OCI-LY3 (cell line): ENCODE measurements at regions not wholly inside any gene's neighbourhood (a gene's known extent, or its start where the extent isn't known, plus 50 kb on each side); places are given as distances from the start of the nearest gene placed in this dataset.

ENCODE experiments used
- H2AFZ ChIP-seq: fragments of 200-600, 300-600 bp; shearing (Covaris generic); 2 replicates; pipeline ENCODE4 v1.6.0; 2014; ENCODE audit warnings: antibody characterized with exemption, low read depth, low read length
- H3K27ac ChIP-seq: fragments of 200-600, 300-600 bp; sonication (generic); 2 replicates; pipeline ENCODE4 v1.5.1; 2014; ENCODE audit warnings: mild to moderate bottlenecking, low read length, moderate library complexity, mixed read lengths
- H3K27me3 ChIP-seq: fragments of 200-600, 300-600 bp; sonication (generic); 2 replicates; pipeline ENCODE4 v1.6.1; 2014; ENCODE audit warnings: low read depth, low read length, mixed read lengths
- H3K36me3 ChIP-seq: fragments of 200-600, 300-600 bp; sonication (generic); replicated peaks from 2 replicates; pipeline ENCODE3; 2014; ENCODE audit warnings: low read depth, low read length, mixed read lengths
- H3K4me1 ChIP-seq: fragments of 300-600, 200-600 bp; sonication (generic); 2 replicates; pipeline ENCODE4 v1.6.1; 2014; ENCODE audit warnings: low read length, mixed read lengths
- H3K4me2 ChIP-seq: fragments of 200-600, 300-600 bp; sonication (generic); 2 replicates; pipeline ENCODE4 v1.6.1; 2014; ENCODE audit warnings: low read length, mixed read lengths
- H3K4me3 ChIP-seq: fragments of 300-600, 200-600 bp; sonication (generic); 2 replicates; pipeline ENCODE4 v1.5.1; 2014; ENCODE audit warnings: antibody characterized with exemption, mild to moderate bottlenecking, low read length, moderate library complexity
- H3K79me2 ChIP-seq: fragments of 300-600, 200-600 bp; shearing (Covaris generic); 2 replicates; pipeline ENCODE4 v1.6.1; 2014; ENCODE audit warnings: mild to moderate bottlenecking, low read length, mixed read lengths
- H3K9ac ChIP-seq: fragments of 300-600, 200-600 bp; shearing (Covaris generic); 2 replicates; pipeline ENCODE4 v1.6.0; 2014; ENCODE audit warnings: mild to moderate bottlenecking, low read length, moderate library complexity
- H3K9me3 ChIP-seq: fragments of 200-600, 300-600 bp; shearing (Covaris generic); 2 replicates; pipeline ENCODE4 v1.6.1; 2014; ENCODE audit warnings: low read length, mixed read lengths; ENCODE audit not compliant: insufficient read depth
- H4K20me1 ChIP-seq: fragments of 200-600, 300-600 bp; sonication (generic); 2 replicates; pipeline ENCODE4 v1.6.1; 2016; ENCODE audit warnings: low read length, mixed read lengths; ENCODE audit not compliant: insufficient read depth
- EZH2phosphoT487 ChIP-seq: fragments of 200-600 bp; shearing (Covaris generic); IDR thresholded peaks from 2 replicates; pipeline ENCODE4 v1.6.1; 2018; ENCODE audit warnings: antibody characterized with exemption, mixed run types, low read depth
- TF ChIP-seq, protein P1 (sequence below): fragments of 200-600, 300-600 bp; sonication (generic); IDR thresholded peaks from 2 replicates; pipeline ENCODE4 v1.5.1; 2014; ENCODE audit warnings: antibody characterized with exemption, low read length, low read depth

DNA sequence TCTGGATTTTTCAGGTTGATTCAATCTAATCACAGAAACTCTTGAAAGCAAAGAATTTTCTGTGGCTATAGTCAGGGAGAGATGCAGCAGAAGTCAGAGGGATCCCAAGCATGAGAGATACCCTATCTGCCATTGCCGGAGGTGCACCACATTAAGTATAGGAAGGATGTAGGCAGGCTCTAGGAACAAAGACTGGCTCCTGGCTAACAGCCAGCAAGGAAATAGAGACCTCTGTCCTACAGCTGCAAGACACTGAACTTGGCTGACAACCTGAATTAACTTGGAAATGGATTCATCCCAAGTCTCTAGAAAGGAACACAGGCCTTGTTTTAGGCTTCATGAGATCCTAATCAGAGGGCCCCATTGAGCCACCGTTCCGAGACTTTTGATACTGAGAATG lies 364.9 kb upstream of the FLRT2 start:
- Histone ChIP-seq H3K27me3 (no peaks in the 10 kb centered on the region), H3K27ac (no peak overlapping the region), H3K79me2 (no peaks in the 10 kb centered on the region), H3K9ac (no peak overlapping the region), H4K20me1 (no peaks in the 10 kb centered on the region), H3K36me3 (no peaks in the 10 kb centered on the region), H3K4me1 (no peaks in the 10 kb centered on the region), H3K9me3 (no peaks in the 10 kb centered on the region), H3K4me3 (no peak overlapping the region), H3K4me2 (no peak overlapping the region), H2AFZ (no peak overlapping the region)
- TF ChIP-seq EZH2phosphoT487 = no peak
- TF ChIP-seq, protein P1, sequence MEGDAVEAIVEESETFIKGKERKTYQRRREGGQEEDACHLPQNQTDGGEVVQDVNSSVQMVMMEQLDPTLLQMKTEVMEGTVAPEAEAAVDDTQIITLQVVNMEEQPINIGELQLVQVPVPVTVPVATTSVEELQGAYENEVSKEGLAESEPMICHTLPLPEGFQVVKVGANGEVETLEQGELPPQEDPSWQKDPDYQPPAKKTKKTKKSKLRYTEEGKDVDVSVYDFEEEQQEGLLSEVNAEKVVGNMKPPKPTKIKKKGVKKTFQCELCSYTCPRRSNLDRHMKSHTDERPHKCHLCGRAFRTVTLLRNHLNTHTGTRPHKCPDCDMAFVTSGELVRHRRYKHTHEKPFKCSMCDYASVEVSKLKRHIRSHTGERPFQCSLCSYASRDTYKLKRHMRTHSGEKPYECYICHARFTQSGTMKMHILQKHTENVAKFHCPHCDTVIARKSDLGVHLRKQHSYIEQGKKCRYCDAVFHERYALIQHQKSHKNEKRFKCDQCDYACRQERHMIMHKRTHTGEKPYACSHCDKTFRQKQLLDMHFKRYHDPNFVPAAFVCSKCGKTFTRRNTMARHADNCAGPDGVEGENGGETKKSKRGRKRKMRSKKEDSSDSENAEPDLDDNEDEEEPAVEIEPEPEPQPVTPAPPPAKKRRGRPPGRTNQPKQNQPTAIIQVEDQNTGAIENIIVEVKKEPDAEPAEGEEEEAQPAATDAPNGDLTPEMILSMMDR = no peak

DNA sequence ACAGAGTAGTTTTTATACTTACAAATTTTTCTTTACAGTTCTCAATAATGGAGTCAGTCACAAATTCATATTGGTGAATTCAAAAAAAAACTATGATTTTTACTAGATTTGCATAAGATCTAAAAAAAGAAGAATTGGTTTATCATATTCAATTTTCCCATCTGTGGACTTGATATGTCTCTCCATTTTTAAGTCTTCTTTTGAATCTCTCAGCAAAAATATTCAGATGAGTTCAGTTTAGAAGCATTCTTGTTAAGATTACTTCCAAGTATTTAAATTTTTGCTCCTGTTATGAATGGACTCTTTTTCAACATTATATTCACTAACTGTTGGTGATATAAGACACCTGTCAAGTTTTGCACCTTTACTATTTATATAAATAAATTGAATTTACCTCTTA lies 360.6 kb upstream of the FLRT2 start:
- Histone ChIP-seq H3K9me3 (no peaks in the 10 kb centered on the region), H4K20me1 (no peaks in the 10 kb centered on the region)
- TF ChIP-seq EZH2phosphoT487 = no peak
- TF ChIP-seq, protein P1 = no peak

DNA sequence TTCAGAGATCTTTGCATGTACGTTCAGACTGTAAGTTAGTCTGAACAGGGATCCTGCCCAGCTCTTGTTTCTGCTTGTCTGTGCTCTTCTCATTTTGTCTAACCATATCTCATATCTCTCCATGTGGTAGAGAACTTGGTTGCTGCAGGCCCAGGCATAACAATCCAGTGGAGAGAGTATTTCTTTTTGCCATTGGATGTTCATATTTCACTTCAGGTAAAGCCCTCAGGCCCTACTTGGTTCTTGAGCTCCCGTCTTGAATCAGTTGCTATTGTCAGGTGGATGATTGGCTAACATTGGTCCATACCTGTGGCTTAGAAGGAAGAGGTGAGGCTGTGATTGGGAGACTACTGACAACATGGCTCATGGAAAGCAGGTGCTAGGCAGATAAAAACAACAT lies 357.7 kb upstream of the FLRT2 start:
- H3K4me3 ChIP-seq = no peak overlapping the region
- H3K9me3 ChIP-seq = no peaks in the 10 kb centered on the region
- no peaks in the 10 kb centered on the region for H3K4me1 ChIP-seq
- no peaks in the 10 kb centered on the region for H4K20me1 ChIP-seq
- H3K36me3 ChIP-seq = no peaks in the 10 kb centered on the region
- H2AFZ ChIP-seq = no peak overlapping the region
- no peak overlapping the region for H3K9ac ChIP-seq
- H3K79me2 ChIP-seq = no peaks in the 10 kb centered on the region
- H3K27me3 ChIP-seq = no peaks in the 10 kb centered on the region
- TF ChIP-seq, protein P1 = no peak
- TF ChIP-seq EZH2phosphoT487 = no peak
- no peak overlapping the region for H3K4me2 ChIP-seq
- no peak overlapping the region for H3K27ac ChIP-seq

More for the DNA sequence above, 360.6 kb upstream of the FLRT2 start:
- H2AFZ ChIP-seq = no peak overlapping the region
- H3K79me2 ChIP-seq = no peaks in the 10 kb centered on the region
- H3K4me1 ChIP-seq = no peaks in the 10 kb centered on the region
- no peaks in the 10 kb centered on the region for H3K36me3 ChIP-seq
- H3K27me3 ChIP-seq = no peaks in the 10 kb centered on the region
- no peak overlapping the region for H3K4me2 ChIP-seq
- H3K4me3 ChIP-seq = no peak overlapping the region
- H3K27ac ChIP-seq = no peak overlapping the region
- H3K9ac ChIP-seq = no peak overlapping the region

DNA sequence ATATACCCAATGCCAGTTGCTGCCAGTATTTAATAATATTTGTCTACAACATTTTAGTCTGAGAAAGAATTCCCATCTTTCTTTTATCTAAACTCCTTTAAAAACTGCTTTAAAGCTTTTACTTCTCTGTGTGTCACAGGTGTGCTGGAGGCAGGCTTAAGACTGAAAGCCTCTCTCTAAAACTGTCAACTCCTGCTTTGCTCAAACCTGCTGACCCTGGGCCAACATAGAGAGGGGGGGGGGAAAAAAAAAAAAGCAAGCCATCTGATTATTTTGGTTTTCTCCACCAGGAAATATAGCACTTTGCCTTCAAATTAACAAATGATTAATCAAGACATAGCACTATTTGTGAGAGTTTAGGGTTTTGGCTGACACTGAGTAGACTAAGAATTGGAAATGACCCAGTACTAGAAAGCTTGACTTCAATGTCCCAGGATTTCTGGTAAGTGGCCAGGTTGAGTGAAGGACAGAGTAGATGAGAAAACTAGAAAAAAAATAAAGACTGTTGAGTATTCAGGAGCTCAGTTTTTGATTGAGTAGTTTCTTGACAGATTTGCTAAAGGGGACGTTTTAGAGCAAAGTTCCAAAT lies 357.0 kb upstream of the FLRT2 start:
- Histone ChIP-seq H3K36me3 (no peaks in the 10 kb centered on the region), H3K4me2 (no peak overlapping the region), H3K9ac (no peak overlapping the region), H4K20me1 (no peaks in the 10 kb centered on the region), H3K27me3 (no peaks in the 10 kb centered on the region), H3K27ac (no peak overlapping the region), H3K79me2 (no peaks in the 10 kb centered on the region), H3K4me1 (no peaks in the 10 kb centered on the region), H3K9me3 (no peaks in the 10 kb centered on the region), H2AFZ (no peak overlapping the region), H3K4me3 (no peak overlapping the region)
- TF ChIP-seq EZH2phosphoT487 = no peak
- TF ChIP-seq, protein P1 = no peak
